GM18951 (cell line): ENCODE measurements at regions not wholly inside any gene's neighbourhood (a gene's known extent, or its start where the extent isn't known, plus 50 kb on each side); places are given as distances from the start of the nearest gene placed in this dataset.

Experiments used
- POLR2A ChIP-seq: IDR thresholded peaks from 4 replicates; pipeline ENCODE4 v1.6.1; 2011; ENCODE audit warnings: mild to moderate bottlenecking; ENCODE audit not compliant: insufficient read length, insufficient read depth; ENCODE audit errors: extremely low read depth
- in situ Hi-C: fragments of 300-500 bp; cut with MboI; formaldehyde crosslinking; loops from one replicate; pipeline ENCODE4 v1.12.0; 2022; ENCODE audit warnings: low sequenced_read_pairs, mixed read lengths, inconsistent platforms; ENCODE audit not compliant: unreplicated experiment

DNA sequence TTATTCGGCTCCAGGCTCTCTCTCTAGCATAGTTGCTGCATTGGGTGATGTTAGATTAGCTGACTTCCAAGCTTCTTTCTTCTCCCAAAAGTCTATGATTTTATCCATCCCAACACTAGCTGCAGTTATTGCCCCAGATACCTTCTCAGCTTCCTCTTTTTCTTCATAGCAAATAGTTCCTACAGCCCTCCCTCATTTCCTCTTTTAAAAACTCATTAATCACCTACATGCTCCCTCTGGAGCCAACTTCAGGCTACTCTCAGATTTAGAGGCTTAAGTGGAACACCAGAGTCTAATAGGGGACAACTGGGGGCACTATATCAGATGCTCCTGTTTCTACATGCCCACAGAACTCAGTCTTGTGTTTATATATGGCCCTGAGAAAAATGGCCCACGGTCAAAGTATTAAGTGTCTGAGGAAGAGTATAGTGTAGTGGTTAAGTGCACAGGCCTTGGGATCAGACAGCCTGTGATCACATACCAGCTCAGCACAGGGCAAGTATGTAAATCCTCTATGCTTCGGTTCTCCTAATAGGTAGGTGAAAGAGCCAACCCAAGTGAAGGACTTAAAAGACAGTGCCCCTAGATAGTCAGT is 241.9 kb upstream of the SLC14A2 start:
- TF ChIP-seq POLR2A: no peak
- in situ Hi-C loops: no loop called here

DNA sequence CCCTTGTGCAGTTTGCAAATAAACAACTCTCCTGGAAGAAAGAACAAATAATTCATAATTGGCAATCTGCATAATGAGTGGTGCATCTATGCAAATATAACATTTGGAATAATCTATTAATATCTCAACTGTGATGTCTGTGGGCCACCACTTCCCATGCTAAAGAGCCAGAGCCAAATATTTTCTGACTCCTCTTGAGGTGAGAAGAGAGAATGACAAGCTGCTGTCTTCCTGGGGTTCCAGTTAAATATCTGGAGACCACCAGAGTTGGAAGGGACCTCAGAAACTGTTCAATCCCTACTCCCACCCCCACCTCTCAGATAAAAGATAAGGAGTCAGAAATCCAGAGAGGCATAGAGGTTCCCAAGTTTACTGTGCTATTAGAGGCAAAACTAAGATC is 241.0 kb upstream of the SLC14A2 start:
- in situ Hi-C loops: no loop called here
- no peak for TF ChIP-seq POLR2A

DNA sequence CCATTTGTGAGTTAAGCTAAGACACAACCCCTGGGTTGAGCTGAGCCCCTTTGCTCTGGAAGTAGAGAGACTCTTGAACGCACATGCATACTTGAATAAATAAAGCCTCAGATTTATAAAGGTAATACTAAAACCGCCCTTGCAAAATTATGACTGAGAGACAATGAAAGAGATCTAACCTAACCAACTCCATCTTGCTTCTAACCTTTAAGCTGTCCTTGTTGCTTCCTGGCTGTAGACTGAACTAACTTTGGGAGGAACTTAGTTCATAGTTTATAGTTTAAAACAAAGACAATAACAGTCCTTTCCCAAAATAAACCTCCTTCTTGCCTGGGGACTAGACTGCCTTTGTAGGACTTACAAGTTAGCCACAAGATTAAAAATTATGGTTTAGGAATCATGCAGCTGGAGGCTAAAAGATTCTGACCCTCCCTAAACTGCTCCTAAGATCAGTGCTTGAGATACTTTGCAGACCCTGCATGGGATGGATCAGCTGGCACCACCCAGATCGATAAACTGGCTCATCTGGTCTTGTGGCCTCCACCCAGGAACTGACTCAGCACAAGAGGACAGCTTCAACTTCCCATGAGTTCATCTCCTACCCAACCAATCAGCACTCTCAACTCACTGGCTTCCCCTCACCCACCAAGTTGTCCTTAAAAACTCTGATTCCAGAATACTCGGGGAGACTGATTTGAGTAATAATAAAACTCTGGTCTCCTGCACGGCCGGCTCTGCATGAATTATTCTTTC is 240.2 kb upstream of the SLC14A2 start:
- in situ Hi-C loops: no loop called here
- no peak for TF ChIP-seq POLR2A

DNA sequence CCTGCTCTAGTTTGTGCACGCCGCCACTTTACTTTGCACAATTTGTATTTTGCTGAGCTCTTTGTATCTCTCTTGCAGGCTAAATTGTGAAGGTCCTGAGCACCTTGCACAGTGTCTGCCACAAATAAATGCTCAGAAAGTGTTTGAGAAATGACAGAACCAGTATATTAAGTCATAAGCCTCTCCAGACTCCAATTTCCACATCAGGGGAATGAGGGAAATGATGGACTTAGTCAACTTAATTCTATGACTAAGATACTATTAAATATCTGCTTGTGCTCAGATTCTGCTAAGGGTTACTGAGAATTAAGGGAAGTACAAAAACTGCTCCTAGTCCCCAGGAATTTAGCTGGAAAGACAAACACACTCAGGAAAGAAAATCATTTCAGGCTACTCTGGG is 239.1 kb upstream of the SLC14A2 start:
- in situ Hi-C loops: no loop called here
- TF ChIP-seq POLR2A: no peak

DNA sequence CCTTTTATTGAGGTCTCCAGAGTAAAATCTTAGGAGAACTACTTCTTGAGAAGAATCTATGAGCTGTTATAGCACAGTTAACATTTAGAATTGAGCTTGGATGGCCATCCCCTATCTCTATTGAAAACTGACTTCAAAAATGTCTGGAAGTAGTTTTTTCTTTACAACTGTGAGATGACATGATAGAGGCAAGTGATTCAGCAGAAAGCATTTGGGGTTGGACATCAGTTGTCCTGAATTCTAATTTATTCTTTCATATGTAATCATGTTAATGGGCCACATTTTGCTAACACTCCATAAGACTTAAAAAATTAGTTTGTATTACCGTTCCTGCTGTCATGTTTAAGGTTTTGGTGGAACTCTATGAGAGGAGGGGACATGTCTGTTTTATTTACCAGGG is 237.0 kb upstream of the SLC14A2 start:
- in situ Hi-C loops: no loop called here
- TF ChIP-seq POLR2A: no peak

DNA sequence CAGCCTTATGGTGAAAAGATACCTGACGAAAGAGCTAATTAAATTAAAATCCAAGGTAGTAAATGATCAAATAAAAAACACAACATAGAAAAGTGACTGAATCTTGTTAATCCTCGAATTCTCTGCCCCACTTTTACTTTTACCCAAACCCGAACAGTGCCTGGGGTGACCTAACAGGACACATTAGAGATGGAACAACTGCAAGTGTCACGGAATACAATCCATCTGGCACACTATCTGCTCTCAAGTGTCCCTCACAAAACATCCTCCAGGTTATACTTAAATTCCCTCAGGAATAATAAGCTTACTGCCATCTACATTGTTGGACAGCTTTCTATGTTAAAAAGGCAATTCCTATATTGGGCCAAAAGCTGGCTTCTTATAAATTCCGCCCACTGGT is 236.3 kb upstream of the SLC14A2 start:
- TF ChIP-seq POLR2A: no peak
- in situ Hi-C loops: no loop called here

DNA sequence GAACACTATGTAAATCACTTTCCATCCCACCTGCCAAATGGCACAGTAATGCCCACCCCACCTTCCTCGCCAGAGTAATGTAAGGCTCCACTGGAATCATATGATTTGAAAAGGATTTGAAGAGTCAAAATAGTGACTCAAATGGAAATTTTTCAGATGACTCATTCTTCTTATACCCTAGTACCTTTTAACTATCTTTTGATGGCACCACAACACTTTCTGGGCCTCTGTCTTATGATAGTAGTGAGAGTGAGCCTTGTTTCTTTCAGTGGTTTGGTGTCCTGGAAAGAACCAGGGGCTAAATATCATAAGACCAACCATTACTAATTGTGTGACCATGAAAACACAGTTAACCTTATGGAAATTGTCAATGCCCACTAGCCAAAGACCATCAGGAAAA is 235.4 kb upstream of the SLC14A2 start:
- no peak for TF ChIP-seq POLR2A
- in situ Hi-C loops: no loop called here

DNA sequence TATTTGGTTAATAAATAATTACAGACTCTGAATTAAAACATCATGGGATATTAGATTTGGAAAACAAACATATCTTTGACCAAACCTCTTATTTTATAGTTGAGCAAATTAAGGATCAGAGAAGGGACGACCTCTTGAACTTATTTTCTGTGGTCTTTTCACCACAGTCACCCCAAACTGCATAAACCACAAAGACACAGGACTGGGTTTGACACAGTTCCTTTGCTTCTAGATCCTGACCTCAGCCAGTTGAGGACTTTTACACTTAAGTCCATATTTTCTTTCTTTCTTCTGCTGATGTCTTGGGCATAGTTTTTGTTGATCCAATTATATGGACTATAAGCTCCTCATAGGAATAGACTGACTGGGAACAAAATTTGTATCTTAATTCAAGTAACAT is 234.0 kb upstream of the SLC14A2 start:
- TF ChIP-seq POLR2A: no peak
- in situ Hi-C loops: no loop called here

DNA sequence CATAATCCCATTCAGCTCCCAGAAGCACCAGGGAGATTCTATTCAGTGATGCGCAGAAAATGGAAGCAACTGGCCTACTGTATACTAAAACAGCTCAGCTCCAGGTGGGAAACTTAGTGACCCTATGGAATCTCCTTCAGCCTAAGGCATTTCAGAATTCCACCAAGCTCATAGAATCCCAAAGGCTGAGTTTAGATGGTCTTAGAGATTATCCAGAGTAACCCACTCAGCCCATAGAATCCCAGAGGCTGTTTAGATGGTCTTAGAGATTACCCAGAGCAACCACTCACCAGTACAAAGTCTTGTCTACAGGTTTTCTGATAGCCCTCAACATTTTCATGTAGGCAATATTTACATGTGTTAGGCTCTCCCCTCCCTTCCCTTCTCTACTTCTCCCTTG is 232.0 kb upstream of the SLC14A2 start:
- TF ChIP-seq POLR2A: no peak
- in situ Hi-C loops: no loop called here

DNA sequence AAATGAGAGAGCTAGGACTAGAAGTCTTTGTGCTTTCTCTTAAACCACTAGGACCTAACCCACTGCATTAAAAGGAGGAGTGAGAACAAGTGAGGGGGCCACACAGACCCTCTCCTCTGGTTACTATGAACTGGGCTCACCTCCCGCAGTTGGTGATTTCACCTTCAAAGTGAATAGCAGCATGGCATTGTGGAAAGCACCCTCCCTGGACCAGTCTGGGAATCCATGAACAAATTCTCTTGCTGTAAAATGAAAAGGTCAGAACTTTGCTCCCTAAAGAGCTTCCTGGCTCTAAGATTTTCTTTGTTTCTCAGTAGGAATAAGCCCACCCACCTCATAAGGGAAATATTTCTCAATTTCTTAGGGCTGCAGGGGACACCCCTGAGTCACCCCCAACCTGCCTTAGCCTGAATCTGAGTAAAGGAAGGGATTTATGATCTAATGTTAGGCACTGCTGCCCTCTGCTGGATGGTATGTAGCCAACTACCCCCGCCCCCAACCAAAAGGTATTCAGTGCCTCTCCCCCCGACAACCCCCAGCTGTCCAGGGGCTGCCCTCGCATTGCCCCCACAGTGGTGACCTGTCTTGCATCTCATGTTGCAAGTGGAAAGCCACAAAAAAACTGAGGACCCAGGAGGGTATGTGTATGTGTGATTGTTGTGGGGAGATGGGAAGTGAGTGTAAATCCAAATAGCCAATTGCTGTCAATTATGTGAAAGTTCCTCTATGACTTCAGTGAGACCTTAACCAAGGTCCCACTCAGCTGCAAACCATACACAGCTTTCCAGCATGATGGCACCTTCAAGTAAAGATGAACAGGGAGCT is 230.9 kb upstream of the SLC14A2 start:
- no peak for TF ChIP-seq POLR2A
- in situ Hi-C loops: no loop called here

DNA sequence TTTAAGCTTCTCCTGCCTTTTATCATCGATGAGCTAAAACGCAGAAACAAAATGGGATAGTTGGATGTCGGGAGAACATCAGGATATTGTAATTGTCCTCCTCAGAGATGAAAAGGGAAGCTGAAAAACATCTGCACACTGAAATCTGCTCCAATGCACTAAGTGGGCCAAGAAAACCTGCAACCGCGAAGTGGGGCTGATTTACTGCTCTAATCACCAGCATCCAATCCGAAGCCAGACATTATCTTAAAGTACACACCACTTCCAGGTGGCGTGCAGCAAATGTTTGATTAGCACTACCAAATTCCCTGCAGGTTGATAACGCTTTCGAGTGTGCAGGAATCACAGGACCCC is 230.3 kb upstream of the SLC14A2 start:
- in situ Hi-C loops: no loop called here
- no peak for TF ChIP-seq POLR2A

DNA sequence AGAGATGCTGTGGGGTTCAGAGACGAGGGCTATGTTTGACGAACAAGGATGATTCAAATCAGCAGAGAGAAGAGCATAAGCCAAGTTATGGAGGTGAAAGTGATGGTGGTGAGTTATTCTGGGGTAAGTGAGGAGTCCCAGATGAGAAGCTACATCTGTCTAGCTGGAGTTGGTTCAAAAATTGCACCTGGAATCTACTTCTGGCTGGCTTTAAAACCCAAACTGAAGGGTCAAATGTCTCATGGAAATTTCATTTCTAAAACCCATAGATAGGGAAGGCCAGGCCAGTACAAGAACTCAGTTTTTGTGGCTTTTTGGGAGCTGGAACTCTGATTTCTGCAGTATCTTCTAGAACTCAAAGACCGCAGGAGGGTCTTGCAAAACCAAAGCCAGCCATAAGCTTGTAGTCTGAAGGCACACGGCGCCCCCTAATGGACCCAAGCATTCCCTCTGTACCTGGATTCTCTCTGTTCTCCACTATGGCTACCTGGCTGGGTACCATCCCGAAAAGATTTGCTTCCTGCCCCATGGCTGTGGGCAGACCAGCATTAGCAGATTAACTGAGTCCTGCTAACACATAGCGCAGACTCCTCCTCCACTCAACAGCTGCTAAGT is 229.1 kb upstream of the SLC14A2 start:
- TF ChIP-seq POLR2A: no peak
- in situ Hi-C loops: no loop called here

DNA sequence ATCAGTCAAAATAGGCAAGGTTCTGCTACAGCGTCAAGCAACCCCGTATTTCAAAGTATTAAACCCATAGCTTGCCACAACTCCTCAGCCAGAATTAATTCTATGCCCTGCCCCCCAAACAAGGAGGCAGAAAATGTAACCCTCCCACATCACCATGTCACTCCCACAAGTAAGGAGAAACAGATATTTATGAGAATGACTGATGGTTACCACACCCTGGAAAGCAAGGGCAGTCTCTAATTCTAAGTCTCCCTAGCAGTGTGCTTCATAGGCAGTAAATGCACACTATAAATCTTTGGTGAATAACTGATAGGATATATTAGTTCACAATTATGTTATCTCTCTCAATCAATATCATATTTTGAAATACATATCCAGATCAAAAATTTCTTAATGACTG is 228.0 kb upstream of the SLC14A2 start:
- in situ Hi-C loops: no loop called here
- no peak for TF ChIP-seq POLR2A

DNA sequence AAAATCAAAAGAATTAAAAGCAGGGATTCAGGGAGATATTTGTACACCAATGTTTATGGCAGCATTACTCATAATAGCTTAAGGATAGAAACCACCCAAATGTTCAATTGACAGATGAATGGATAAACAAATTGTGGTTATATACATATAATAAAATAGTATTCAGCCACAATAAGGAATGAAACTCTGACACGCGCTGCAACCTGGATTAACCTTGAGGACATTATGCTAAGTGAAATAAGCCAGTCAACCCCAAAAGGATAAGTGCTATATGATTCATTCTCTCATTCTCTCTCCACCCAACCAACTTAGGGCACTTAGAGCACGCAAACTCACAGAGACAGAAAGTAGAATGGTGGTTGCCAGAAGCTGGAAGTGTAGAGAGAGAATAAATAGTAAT is 216.8 kb upstream of the SLC14A2 start:
- no peak for TF ChIP-seq POLR2A
- in situ Hi-C loops: no loop called here

DNA sequence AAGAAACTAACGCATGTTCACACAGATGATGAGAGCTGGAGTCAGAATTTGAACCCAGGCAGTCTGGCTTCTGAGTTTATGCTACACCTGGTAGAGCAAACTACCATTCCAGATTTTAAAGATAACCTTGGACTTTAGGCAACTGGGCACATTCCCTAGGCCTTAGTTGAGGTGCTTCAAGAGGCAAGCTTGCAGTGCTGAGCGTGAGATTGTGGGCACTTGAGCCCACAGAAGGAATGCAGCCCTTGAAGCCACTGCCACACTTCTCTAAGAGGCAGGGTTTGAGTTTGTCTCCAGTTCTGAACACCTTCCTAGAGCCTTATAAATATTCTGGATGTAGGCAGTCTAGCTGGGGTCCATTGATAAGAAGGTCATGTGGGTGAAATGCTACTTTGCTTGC is 216.1 kb upstream of the SLC14A2 start:
- in situ Hi-C loops: no loop called here
- no peak for TF ChIP-seq POLR2A
